ENCODE measurements at regions not wholly inside any gene's neighbourhood (a gene's known extent, or its start where the extent isn't known, plus 50 kb on each side); places are given as distances from the start of the nearest gene placed in this dataset.

- DNase-seq = no peak
Observed at GRCh38 chr12:97347956-97348355, 114.6 kb upstream of the RMST start.

GRCh38 chr12:97358361-97358760 is 104.2 kb upstream of the RMST start:
- DNase-seq = no peak

GRCh38 chr12:97359021-97359690 is 103.4 kb upstream of the RMST start:
- no peak for DNase-seq

DNA sequence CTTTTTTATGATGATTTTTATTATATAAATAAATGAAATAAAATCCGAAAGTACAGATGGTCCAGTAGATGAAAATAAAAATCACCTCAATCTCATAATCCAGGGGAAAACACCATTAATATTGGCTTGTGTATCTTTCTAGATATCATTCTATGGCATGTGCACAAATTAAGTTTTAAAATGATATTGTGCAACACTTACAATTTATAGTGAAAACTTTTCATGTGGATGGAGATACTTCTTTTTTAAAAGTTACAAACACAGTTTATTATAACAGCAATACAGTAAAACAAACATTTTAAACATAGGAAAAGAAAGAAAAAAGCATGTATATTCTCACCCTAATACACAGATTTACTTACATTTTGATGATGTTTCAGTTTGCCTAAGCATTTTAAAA is 98.9 kb upstream of the RMST start:
- DNase-seq = no peak

- DNase-seq = no peak
Observed at GRCh38 chr12:97368462-97369163, 94.0 kb upstream of the RMST start.

- no peak for DNase-seq
Observed at GRCh38 chr12:97375310-97375709, 87.3 kb upstream of the RMST start.

- DNase-seq = no peak
Observed at GRCh38 chr12:97380440-97380839, 82.2 kb upstream of the RMST start.

- no peak for DNase-seq
Observed at GRCh38 chr12:97385121-97385520, 77.5 kb upstream of the RMST start.

DNA sequence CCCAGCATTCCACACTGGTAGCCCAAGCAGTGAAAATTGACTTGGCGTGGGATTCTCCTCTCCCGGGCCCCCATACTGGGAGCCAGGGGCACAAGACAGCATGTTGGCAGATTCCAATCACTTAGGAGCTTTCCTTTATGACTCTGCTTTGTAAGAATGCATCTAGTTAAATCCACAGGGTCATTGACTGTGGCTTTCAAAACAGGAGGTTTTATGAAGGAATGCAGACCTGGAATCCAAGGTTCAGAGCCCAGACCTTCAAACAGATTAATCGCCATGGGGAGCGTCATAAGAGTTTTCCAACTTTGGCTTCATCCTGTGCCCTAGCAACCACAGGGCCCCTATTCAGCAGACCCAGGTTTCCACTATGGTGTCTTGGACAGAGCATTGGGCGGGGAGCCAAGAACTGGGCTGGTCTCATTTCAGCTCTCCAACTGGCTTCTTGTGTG is 76.4 kb upstream of the RMST start:
- no peak for DNase-seq

DNA sequence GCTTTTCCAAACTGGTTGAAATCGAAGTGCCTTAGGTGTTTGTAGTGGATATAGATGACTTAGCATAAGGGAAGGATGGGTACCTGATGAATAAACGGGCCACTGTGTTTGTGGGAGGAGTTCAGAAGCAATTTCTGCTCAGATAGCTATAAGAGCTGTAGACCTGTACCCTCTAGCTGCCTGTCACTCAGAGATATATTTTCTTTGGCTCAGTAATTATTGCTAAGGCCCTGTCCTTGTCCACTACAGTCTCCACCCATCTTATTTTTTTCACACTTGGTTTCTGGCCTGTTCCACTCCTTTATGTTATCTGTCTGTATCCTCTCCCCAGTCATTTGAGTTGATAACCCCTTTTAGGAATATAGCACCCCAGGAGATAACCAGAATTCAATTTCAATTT is 74.8 kb upstream of the RMST start:
- no peak for DNase-seq

GRCh38 chr12:97394657-97395056 is 67.9 kb upstream of the RMST start:
- no peak for DNase-seq

DNA sequence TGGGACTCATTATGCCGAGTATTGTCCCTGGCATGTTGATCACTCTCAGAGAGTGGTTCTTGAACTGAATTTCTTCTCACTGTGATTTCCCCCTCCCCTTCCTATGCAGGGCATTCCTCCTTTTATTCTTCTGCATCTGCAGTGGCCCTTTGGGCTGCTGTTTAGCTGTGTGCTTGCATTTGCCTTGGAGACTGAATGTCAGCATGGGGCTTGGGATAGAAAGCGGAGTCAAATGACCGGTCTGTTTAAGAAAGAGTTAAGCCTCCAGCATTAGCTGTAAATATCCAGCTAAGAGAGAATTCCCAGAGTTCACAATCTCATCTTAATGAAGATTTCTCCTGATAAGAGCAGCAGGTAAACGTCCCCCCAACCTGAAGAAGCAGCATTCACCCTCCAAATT is 65.6 kb upstream of the RMST start:
- no peak for DNase-seq

DNA sequence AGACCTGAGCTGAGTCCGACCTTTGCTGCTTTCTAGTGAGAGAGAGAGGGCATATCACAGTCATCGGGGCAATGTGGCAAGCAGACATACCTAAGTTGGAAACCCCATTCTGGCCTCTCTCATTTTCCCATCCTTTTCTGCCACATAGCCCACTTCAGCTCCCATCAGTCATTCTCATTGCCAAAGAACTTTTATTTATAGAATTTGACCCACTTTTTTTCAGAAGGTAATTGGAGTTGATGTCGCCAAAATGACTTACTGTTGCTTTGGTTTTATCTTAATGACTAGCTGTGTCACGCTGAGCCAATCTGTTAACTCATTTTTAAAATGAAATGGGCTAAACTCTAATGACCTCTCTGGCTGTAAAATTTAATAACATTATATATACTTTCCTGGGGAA is 63.9 kb upstream of the RMST start:
- no peak for DNase-seq

DNA sequence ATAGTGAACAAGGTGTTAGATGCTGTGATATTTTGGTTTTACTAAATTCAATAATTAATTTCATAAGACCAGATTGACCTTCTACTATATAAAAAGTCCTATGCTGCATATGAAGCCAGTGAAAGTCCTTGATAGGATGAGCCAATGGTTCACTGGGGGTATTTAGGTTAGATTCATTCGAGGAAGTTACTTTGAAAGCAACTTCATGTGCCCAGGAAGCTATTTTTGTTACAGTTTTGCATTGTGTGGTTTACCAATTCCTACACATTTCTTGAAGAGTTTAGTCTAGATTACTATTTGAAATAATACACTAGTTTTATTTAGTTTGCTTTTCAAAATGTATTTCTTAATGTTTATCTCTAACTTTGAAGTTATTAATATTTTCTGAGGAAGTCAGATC is 58.5 kb upstream of the RMST start:
- no peak for DNase-seq

- DNase-seq = peak; percentile 47
Observed at GRCh38 chr12:97404543-97404942, 58.1 kb upstream of the RMST start.

- no peak for DNase-seq
Observed at GRCh38 chr12:97408363-97408762, 54.2 kb upstream of the RMST start.

GRCh38 chr12:97411341-97411740 is 51.3 kb upstream of the RMST start:
- no peak for DNase-seq
